GM19372 (cell line): ENCODE measurements at regions not wholly inside any gene's neighbourhood (a gene's known extent, or its start where the extent isn't known, plus 50 kb on each side); places are given as distances from the start of the nearest gene placed in this dataset.

Experiments
- ATAC-seq: cut with Tn5 transposase; IDR thresholded peaks from one replicate; pipeline ENCODE4 v1.9.1; 2021; ENCODE audit warnings: mild to moderate bottlenecking, low read depth, moderate library complexity; ENCODE audit not compliant: unreplicated experiment

DNA sequence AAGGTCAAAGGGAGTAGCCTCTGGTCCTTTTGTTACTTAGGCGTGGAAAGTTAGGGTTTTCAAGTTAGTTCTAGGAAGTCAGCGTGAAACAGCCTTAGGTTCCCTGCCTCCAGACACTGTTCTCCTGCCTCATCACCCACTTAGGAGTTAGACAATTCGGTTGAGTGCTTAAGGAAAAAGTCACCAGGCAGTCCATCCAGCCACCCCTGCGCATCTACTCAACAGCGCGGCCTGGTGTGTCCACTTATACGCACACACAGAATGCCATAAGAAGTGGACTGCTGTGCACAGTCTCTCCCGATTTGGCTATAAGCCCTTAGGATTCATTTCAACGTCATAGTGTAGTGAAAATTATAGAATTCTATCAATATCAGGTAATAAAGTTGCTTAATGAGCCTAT, 470.8 kb upstream of the TNP1 start:
- no peak for ATAC-seq

DNA sequence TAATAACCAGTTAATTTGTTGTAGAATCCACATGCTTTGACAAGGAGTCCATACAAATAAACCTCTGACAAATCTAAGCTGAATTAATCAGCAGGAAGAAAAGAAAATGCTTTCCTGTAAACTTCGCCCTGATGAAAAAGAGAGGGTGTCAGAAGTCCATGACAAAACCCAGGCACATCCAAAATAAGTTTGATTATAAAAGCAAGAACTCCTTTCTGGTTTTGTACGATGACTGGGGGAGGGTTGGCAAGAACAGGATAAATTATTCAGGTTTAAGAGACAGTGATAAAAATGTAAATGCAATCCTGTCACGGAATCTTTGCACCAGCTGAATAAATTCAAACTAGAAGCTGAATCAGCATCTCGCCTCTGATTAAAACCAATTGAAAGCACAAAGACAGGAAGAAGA, 469.2 kb upstream of the TNP1 start:
- ATAC-seq: no peak

DNA sequence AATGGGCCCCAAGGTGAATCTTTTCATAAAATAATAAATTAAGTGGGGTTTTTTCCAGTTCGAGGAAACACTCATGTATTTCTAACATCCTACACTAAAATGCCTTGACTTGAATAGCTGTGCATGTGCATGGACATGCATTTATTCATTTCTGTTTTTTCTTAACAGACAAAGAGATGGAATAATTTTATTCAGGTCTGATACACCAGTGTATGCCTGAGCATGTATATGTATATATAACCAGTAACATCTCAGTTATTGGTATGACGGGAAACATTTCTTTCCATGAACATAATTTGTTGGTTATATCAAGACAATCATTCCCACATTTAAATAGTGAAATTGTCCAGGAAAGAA, 468.7 kb upstream of the TNP1 start:
- ATAC-seq: no peak

GRCh38 chr2:217327953-217328621, 468.2 kb upstream of the TNP1 start:
- no peak for ATAC-seq

DNA sequence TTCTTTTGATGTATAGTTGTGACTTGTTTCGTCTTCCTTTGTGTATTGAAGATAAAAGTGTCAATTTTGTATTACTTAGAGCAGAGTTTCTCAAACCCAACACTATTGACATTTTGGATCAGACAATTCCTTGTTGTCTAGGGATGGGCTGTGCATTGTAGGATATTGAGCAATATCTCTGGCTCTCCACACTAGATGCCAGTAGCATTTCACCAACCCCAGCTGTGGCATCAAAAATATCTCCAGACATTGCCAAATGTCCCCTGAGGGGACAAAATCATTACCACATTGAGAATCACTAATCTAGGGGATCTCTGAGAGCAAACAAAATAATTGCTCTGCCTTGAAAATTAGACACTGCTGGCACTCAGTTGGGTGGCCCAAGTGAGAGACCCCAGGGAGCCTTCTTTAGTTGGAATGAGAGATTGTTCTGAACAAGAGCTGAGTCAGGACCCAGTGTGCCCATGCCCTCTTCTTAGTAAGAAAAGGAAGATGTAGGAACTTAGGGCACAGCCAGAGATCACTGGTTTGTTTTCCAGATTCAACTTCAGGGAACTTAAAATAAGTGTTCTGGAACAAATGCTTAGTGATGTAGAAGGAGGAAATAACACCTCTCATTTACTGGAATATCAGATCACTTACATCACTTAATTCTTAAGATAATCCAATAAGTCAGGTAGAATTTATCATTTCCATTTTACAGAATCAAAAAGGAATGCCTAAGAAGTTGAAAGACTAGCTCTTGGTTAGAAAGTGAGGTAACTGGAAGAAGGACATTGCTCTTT, 466.6 kb upstream of the TNP1 start:
- no peak for ATAC-seq

- ATAC-seq: no peak
These were observed 466.0 kb upstream of the TNP1 start for GRCh38 chr2:217325816-217326215.

- ATAC-seq: no peak
These were observed 465.4 kb upstream of the TNP1 start for GRCh38 chr2:217325251-217325650.

DNA sequence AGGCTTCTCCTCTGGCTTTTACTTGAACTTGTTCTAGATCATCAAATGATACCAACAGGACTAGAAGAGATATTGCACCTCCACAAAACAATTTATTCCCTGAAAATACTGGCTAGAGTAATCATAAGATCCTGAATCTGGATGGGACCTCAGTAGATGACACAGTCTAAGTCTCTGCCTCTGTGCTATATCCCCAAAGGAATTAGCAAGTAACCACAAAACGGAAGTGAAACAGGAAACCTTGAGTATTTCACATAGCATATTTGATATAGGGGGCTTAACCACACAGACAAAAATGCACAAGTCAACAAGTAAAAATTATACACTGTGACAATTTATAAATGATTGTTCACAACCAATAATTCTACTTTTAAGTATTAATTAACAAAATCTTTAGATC, 456.9 kb upstream of the TNP1 start:
- no peak for ATAC-seq

DNA sequence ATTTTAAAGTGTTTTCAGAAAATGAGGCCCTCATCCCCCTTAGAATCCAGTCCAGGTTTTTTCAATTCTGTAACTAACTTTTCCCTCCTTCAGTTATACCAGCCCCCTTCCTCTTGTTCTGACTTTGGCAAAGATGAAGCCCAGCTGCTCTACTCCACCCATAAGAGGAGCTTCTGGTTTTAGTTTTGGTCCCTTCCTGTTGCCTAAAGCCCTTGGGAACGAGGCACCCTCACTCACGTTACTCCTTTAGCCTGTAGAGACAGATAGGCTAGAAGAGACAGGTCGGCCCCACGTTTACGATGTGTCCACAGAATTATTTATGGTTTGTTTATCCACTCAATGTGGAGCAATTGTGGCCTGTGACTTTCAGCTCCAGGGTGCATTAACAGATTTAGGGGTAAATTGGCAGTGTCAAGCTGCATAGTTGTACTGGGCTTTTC, 454.2 kb upstream of the TNP1 start:
- ATAC-seq: no peak

DNA sequence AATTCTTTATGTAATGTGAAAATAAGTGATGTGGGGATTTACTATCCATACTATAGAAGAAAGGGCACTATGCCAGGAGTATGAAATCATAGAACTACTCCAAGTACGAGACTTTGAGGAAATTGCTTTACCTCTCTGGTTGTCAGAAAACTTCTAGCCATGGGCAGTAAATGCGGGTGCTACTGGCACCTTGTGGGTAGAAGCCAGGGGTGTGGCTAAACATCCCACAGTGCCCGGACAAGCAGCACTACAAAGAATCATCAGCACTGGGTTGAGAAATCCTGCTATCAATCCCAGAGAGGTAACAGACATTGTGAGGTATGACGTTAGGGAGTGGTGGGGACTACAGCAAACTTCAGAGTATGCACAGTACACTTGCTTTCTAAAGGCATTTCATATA, 453.5 kb upstream of the TNP1 start:
- no peak for ATAC-seq

GRCh38 chr2:217309056-217309455, 449.2 kb upstream of the TNP1 start:
- no peak for ATAC-seq

DNA sequence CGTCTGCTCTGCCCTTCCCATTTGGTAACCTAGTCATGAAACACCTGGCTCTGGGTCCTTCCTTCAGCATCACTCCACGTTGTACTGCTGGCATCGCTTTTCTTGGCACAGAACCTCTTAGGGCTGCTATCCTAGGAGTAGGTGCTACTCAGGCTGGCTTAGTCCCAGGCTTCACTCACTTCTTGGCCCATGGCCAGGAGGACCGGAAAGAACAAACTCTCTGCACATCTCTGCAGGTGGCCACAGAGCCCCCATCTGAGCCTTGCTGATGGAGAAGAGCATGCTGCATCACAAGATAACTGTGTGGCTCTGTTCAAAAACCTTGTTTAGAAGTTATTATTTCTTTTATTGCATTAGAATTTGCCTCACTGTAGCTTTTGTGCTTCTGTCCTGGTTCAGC, 447.2 kb upstream of the TNP1 start:
- ATAC-seq: no peak

DNA sequence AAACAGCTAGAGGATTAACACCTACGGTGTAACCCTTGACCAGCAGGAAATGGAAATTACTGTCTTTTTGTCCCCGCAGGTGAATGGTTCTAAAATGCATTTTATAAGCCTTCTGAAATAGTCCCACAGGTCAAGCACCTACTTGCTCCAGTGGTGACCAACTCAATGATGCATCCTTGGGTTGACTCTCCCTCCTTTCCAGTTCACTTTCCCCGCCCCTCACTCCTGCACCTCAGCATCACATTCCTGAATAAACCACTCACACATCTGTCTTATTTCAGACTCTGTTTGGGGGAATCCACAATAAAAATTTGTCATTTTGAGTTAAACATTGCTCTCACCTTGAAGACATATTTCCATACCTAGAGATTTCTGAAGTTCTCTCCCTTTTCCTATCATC, 446.0 kb upstream of the TNP1 start:
- ATAC-seq: no peak

GRCh38 chr2:217304582-217304981, 444.7 kb upstream of the TNP1 start:
- no peak for ATAC-seq

DNA sequence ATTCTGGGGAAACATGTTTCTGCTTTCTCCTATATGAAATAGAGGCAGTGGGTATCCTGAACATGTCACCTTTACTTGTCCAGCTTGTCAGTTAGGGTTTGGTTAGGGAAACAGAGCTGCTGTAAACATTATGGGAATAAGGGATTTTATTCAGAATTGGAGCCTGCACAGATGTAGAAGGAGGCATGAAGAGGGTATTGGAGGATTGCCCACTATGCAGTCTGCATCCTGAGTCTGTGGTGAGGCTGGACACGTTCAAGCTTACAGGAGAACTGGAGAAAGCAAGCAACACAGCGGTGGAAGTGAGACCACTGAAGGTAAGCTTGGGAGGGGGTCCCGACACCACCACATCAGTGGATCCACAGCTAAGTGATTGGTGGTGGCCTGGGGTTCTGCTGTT, 443.0 kb upstream of the TNP1 start:
- ATAC-seq: no peak

- no peak for ATAC-seq
These were observed 441.5 kb upstream of the TNP1 start for GRCh38 chr2:217301142-217301925.

- ATAC-seq: no peak
These were observed 439.7 kb upstream of the TNP1 start for GRCh38 chr2:217299590-217299989.

DNA sequence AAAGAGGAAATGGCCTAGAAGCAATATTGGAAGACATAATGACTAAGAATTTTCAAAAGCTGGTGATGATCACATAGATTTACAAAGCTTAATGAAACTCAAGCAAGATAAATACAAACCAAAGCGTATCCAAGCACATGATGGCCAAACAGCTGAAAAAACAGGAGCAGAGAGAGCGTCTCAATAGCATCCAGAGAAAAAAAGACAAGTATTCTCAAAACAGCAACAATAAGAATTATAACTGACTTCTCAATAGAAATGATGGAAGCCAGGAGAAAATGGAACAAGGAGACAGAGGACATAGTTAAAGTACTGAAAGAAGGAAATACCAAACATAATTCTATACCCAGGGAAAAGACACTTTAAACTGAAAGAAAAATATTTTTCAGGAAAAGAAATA, 437.2 kb upstream of the TNP1 start:
- no peak for ATAC-seq

DNA sequence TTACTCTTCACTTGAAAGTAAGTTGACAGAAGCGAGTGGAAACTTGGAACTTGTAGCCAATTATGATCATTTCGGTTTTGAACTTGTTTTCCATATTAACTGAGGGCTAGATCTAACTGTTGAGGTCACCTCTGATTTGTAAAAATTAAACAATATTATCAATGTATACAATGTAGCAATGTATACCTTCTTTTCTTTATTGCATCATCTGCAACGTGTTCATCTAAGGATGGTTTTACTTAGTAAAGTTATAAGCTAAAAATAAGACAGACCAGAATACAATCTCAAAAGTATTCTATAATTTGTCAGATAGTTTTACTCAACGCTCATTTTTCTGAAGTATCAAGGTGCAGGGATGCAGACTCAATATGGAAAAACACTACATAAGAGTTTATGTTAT, 435.0 kb upstream of the TNP1 start:
- no peak for ATAC-seq

- no peak for ATAC-seq
These were observed 434.3 kb upstream of the TNP1 start for GRCh38 chr2:217294211-217294610.

GRCh38 chr2:217293607-217294006, 433.7 kb upstream of the TNP1 start:
- ATAC-seq: no peak

GRCh38 chr2:217293046-217293445, 433.2 kb upstream of the TNP1 start:
- no peak for ATAC-seq
